ENCODE measurements at regions not wholly inside any gene's neighbourhood (a gene's known extent, or its start where the extent isn't known, plus 50 kb on each side); places are given as distances from the start of the nearest gene placed in this dataset.

DNA sequence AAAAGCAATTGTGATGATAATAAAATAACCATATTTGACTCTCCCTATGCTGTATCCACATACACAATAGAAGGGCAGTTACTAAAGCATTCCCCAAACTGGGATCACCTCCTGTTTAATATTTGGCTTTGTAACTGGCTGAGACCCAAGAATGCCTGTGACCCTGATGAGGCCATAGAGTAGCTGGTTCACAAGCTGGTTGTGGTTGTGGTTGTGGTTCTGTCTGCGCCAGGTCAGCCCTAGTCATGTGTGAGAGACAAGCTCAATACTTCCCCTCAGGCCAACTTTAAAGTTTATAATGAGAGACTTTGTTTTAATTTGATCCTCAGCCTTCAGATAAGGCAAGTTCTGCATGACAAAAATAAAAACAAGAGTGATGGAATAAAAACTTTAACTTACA lies 209.9 kb downstream of the PARM1 start:
- DNase-seq (no peak), ATAC-seq (ENCODE audit: poor library complexity) (no peak)
- Histone ChIP-seq H3K4me3 (ENCODE audit: low read length) (no peak overlapping the region), H3K4me1 (ENCODE audit: insufficient read depth, low read length) (no peaks in the 10 kb centered on the region), H3K9me3 (ENCODE audit: control insufficient read depth in 1 of 2, insufficient read depth in 1 of 2, low read length in 2 of 2) (no peaks in the 10 kb centered on the region), H3K27ac (ENCODE audit: low read depth in 1 of 2, low read length in 2 of 2) (no peak overlapping the region), H3K27me3 (ENCODE audit: control insufficient read depth in 1 of 2, insufficient read depth in 2 of 2, low read length in 2 of 2) (no peaks in the 10 kb centered on the region), H3K36me3 (ENCODE audit: insufficient read depth, low read length) (no peaks in the 10 kb centered on the region)
- Mint-ChIP-seq H3K4me3 (no peak overlapping the region), H3K4me1 (ENCODE audit: low read depth) (no peaks in the 10 kb centered on the region), H3K9me3 (peaks cover 6% of the 10 kb centered on the region), H3K27me3 (no peaks in the 10 kb centered on the region), H3K27ac (no peak overlapping the region), H3K36me3 (ENCODE audit: low read depth) (no peaks in the 10 kb centered on the region)
- intact Hi-C loops (cut with DNase I, micrococcal nuclease), result no loop called here
- TF ChIP-seq, protein P1, sequence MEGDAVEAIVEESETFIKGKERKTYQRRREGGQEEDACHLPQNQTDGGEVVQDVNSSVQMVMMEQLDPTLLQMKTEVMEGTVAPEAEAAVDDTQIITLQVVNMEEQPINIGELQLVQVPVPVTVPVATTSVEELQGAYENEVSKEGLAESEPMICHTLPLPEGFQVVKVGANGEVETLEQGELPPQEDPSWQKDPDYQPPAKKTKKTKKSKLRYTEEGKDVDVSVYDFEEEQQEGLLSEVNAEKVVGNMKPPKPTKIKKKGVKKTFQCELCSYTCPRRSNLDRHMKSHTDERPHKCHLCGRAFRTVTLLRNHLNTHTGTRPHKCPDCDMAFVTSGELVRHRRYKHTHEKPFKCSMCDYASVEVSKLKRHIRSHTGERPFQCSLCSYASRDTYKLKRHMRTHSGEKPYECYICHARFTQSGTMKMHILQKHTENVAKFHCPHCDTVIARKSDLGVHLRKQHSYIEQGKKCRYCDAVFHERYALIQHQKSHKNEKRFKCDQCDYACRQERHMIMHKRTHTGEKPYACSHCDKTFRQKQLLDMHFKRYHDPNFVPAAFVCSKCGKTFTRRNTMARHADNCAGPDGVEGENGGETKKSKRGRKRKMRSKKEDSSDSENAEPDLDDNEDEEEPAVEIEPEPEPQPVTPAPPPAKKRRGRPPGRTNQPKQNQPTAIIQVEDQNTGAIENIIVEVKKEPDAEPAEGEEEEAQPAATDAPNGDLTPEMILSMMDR (IDR thresholded peaks at IDR 0.05), result no peak
- ChIA-PET CTCF (no interaction called here), POLR2A (no interaction called here)

DNA sequence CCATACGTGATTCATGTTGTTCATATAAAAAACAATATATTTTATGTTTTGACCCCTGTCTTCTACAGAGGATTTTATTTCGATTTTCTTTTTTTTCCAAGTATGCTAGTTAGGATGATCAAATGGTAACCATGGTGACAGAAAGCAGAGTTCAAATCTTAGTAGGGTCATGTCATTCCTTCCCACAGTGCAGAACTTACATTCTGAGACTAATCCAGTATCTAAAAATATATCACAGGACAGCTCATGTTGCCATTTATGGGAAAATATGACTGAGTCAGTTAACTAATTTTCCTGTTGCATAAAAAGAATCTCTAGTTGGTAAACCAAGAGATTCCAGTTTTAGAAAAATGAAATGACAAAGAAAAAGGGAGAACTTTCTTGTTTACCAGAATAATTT lies 209.5 kb downstream of the PARM1 start:
- Mint-ChIP-seq H3K36me3 (ENCODE audit: low read depth) (no peaks in the 10 kb centered on the region), H3K4me3 (no peak overlapping the region), H3K9me3 (peaks cover 6% of the 10 kb centered on the region), H3K27ac (no peak overlapping the region), H3K27me3 (no peaks in the 10 kb centered on the region), H3K4me1 (ENCODE audit: low read depth) (no peaks in the 10 kb centered on the region)
- Histone ChIP-seq H3K9me3 (ENCODE audit: control insufficient read depth in 1 of 2, insufficient read depth in 1 of 2, low read length in 2 of 2) (no peaks in the 10 kb centered on the region), H3K36me3 (ENCODE audit: insufficient read depth, low read length) (no peaks in the 10 kb centered on the region), H3K27me3 (ENCODE audit: control insufficient read depth in 1 of 2, insufficient read depth in 2 of 2, low read length in 2 of 2) (no peaks in the 10 kb centered on the region), H3K4me1 (ENCODE audit: insufficient read depth, low read length) (no peaks in the 10 kb centered on the region), H3K4me3 (ENCODE audit: low read length) (no peak overlapping the region), H3K27ac (ENCODE audit: low read depth in 1 of 2, low read length in 2 of 2) (no peak overlapping the region)
- ATAC-seq (ENCODE audit: poor library complexity), result no peak
- ChIA-PET CTCF (no interaction called here), POLR2A (no interaction called here)
- no peak for DNase-seq
- intact Hi-C loops (cut with DNase I, micrococcal nuclease), result no loop called here
- TF ChIP-seq, protein P1 (IDR thresholded peaks at IDR 0.05), result no peak

GRCh38 chr4:75141162-75141561 lies 208.2 kb downstream of the PARM1 start:
- intact Hi-C loops (cut with DNase I, micrococcal nuclease), result no loop called here
- Mint-ChIP-seq H3K4me1 (ENCODE audit: low read depth) (no peaks in the 10 kb centered on the region), H3K27ac (no peak overlapping the region), H3K36me3 (ENCODE audit: low read depth) (no peaks in the 10 kb centered on the region), H3K9me3 (peaks cover 6% of the 10 kb centered on the region), H3K4me3 (no peak overlapping the region), H3K27me3 (no peaks in the 10 kb centered on the region)
- DNase-seq (no peak), ATAC-seq (ENCODE audit: poor library complexity) (no peak)
- POLR2A ChIA-PET, result no interaction called here
- no peaks in the 10 kb centered on the region for H3K4me1 ChIP-seq (ENCODE audit: insufficient read depth, low read length)
- CTCF ChIA-PET, result no interaction called here
- no peak overlapping the region for H3K4me3 ChIP-seq (ENCODE audit: low read length)
- no peaks in the 10 kb centered on the region for H3K27me3 ChIP-seq (ENCODE audit: control insufficient read depth in 1 of 2, insufficient read depth in 2 of 2, low read length in 2 of 2)
- TF ChIP-seq, protein P1 (IDR thresholded peaks at IDR 0.05), result no peak
- H3K27ac ChIP-seq (ENCODE audit: low read depth in 1 of 2, low read length in 2 of 2), result no peak overlapping the region
- no peaks in the 10 kb centered on the region for H3K9me3 ChIP-seq (ENCODE audit: control insufficient read depth in 1 of 2, insufficient read depth in 1 of 2, low read length in 2 of 2)
- H3K36me3 ChIP-seq (ENCODE audit: insufficient read depth, low read length), result no peaks in the 10 kb centered on the region
